NCI-H82 treated with DMSO at 0.1 percent for 48 hours (cell line): ENCODE measurements at regions not wholly inside any gene's neighbourhood (a gene's known extent, or its start where the extent isn't known, plus 50 kb on each side); places are given as distances from the start of the nearest gene placed in this dataset.

Experiments used
- DNase-seq: peaks from one replicate; lab custom pipeline; 2025; ENCODE audit not compliant: unreplicated experiment; lab: John Stamatoyannopoulos, UW

DNA sequence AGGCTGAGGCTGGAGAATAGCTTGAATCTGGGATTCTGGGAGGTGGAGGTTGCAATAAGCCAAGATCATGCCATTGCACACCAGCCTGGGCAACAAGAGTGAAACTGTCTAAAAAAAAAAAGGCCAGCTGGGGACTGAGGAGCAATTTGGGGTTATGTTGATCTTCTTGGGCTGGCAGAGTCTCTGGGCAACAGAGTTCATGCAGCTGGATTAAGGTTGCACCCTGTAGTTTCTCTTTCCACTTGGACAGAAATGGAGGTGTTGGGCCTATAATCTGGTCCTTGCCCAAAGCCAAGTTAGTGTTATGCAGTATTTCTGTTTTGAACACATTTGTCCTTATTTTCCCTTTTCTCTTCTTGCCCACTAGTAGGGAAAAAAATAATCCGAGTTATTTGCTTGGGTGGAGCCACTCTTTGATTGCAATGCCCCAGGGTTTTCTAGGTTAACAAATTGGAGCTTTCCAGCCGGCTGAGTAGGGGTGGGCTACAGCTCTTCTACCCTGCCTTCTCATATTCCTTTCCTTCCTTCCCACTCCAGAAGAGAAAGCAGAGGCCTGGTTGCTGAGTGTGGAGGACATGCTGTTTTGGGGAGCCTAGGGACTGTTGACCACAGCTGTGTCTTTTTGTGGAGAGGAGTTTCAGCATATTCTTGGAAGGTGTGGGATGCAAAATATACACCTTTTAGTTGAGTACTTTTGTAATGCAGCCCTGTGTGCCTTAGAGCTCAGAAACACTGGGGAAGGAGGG lies 213.9 kb downstream of the SOX4 start:
- DNase-seq: no peak

DNA sequence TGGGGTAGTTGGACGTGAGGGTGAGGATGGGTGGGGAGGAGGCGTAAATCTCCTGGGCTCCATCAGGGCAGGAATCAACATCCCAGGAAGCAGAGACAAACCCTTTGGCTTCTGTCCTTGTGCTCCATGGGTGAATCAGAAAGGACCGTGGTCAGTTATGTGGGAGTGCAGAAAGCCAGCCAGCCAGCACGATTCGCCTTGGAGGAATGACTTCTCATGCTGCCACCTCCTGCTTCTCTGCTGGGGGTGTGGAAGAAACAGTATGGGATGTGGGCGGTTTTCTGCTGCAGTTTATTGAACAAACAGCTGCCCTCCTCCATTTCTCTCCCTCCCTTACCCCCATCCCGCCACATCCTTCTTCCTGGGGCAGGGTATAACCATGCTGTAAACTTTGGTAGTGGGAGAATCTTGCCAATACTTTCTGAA lies 214.5 kb downstream of the SOX4 start:
- DNase-seq: no peak

DNA sequence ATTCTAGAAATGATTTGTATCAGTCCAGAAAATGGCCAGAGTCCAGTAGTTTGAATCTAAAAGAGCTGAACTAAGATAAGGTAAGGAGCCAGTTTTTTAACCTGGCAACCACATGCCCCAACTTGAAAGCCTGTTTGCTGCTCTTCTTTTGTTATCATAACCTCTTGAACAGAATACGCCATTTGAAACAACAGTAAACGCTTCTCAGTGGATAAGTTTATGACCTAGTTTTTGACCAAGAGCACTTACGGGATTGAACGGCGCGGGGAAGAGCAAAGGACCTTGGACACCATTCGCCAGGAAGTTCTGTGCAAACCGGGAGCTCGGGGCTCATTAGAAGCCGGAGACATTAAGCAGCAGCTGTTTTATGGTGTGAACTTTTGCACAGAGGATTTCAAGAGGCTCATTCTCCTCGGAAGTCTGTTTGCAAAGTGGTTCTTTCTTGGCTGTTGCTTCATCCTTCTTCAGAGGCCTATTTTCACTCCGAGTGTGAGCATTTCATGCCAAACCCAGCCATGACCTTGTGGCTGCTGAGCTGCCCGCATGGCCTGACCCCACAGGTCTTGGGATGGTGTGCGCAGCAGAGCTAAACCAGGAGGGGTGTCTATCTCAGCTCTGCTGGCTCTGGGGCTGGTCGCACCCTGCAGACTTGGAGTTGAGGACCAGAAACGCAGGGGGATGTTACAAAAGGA lies 215.1 kb downstream of the SOX4 start:
- no peak for DNase-seq

DNA sequence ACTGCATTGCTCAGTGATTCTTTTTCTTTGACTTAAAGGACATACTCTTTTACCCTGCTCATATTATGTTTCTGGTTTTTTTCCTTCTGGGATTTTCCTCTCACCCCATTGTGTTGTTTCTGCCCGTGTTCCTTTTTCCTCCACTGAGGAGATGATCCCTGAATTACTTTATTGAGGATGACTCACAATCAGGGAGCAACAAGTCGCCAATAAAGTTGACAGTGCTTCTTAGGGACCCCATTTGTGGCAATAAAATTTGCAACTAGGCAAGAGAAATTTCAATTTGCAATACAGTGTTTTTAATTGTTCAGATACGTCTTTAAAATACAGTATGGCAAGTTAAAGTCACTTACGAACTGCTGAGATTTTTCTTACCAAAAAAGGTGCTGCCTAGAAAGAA lies 217.9 kb downstream of the SOX4 start:
- no peak for DNase-seq

DNA sequence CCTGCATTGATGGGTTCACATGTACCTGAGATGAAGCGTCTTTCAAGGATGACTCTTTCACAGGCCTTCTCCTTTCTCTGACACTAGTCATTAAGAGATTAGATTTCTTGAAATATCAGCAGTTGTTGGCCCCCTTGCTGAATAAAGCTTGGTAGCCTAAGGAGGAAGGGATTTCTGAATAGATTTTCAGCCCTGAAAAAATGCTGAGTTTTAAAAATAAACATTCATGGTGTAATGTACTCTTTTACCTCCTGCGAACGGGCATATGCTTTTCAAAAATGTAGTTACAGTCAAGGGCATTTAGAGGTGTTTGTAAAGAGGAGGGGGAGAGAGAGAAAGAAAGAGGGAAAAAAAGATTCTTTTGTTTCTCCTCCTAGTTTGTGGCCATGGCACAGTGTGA lies 222.7 kb downstream of the SOX4 start:
- DNase-seq: no peak

DNA sequence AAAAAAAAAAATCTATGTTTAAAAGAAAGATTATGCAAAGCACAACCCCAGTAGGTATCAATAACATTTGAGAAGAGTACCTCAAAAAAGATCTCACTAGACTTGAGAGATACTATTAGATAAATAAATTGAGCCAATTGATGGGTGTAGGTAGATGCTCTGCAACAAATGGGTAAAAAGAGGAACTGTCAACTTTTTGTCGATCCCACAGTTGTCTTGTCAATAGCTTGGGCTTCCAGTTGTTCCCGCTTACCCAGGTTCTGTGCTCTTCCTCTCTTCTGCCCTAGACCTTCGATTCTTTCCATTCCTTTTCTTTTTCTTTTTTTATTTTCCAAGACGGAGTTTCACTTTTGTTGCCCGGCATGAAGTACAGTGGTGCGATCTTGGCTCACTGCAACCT lies 226.9 kb downstream of the SOX4 start:
- DNase-seq: no peak

DNA sequence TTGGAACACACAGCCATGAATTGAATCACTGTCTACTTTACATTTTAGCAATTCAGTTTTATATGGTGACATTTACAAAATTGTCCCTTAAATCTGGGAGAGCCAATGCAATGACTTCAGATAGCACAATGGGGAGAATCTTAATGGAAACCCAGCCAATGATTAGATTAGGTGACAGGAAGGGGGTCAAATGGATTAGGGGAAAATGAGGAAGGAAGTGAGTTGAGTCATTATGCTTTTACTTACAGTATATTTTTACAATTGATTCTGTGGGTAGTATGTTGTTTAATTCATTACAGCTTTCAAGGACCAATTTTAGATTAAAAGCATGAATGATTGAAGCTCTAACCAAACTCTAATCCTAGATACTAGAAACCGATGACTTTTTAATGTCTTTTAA lies 229.8 kb downstream of the SOX4 start:
- DNase-seq: no peak

DNA sequence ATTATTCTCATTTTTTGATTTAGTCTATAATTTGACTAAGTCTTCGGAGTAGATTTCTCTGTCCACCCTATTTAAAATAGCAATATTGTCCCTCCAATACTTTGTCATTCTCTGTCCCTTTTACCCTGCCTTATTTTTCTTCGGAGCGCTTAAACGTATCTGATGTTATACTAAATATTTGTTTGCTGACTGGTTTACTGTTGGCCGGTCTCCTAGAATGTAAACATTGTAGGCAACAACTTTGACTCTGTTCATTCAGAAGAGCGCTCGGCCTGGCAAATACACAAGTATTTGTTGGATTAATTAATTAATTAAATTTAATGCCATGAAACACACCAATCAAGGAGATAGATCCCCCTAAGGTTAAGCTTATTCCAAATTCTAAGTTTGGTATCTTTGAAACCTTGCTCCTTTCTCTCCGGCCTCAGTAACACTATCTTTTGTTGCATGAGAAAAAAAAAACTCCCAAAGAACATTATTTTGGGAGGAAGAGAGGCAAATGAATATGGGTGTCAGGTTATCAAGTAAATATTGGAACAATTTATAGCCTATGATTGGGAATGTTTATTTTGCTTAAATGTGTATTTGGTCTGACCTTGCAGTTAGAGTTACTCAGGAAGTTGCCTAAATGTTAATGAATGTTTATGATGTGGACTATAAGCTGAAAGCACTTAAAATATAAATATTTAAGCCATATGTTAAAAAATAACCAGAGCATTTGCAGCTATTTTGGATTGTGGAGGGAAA lies 231.1 kb downstream of the SOX4 start:
- DNase-seq: no peak

DNA sequence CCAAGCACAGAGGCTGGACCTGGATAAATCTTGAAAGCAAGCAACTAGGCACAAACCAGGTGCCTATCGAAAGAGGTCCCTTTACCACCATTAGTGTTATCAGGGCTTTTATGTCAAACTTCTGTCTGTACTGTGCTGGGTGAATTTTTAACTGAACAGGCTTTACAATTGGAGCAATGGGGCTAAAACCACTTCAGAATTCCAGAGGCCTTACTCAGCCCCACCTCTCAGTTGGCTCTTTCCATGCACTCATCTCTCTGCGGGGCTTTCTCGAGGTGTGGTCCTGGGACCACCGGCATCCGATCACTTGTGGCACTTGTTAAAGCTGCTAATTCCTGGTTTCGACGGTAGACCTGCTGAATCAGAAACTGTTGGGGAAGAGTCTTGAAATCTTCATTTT lies 232.5 kb downstream of the SOX4 start:
- DNase-seq: no peak

DNA sequence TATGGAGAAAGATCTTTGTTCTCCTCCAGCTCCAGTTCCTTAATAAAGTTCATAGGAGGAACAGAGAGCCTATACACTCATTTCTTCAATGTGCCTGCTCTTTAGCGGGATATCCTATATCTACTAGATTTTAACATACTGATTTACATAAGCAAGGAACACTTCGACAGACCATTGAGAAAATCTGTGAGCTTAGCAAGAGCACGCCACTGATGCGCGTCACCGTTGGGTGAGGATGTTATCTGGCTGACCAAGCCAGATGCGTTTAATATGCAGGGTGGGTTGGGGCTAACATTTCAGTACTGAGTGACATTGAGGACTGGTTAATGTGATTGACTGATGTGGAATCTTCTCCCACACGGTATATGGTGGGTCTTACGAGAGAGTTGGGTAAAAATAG lies 233.4 kb downstream of the SOX4 start:
- DNase-seq: no peak

DNA sequence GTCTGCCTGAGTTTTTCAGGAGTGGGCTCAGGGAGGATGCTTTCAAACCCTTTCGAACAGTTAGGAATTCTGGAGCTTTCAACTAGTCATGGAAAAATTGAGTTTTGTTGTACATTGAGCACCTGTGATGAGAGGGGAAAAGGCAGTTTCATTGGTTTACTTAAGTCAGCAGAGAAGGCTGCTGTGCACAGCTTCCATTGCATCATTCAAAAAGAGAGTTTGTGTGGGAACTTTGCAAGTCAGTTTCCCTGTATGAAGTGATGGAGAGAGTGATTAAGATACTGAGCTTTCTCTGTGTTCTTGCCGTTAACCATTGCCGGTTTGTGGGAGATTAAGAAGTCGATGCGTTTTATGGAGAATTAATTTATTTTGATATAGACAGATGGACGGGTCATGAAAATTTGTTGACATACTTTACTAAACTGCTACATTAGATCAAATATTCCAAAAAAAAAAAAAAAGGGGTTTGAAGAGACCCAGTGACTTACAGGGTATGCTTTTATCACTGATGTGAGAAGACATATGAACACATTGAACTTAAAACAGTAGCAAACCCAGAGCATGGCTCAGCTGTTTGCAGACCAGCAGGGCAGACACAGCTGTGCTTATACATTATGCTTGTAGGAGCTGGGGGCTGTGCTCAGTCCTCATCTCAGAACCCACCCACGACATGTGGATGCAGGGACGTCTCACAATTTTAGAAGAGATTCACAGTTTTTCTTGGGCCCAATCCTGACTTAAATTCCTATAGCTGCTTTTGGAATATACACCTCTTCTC lies 234.1 kb downstream of the SOX4 start:
- no peak for DNase-seq

DNA sequence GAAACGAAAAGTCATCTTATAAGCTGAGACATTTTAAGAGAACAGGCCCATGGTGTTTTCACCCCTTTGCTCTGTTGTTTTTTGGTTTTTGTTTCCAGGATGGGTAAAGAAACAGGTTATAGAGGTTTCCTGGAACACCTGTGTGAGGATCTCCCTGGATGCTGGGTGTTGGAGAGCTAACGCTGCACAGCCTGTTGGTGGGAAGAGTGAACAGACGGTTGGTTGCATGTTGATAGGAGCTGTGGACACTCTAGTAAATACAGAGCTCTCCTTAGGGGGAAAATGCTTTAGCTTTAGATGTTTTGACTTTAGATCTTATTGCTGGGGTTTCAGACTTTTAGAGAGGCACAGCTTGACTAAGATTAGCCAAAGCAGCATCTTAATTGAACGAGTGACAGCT lies 235.2 kb downstream of the SOX4 start:
- no peak for DNase-seq

DNA sequence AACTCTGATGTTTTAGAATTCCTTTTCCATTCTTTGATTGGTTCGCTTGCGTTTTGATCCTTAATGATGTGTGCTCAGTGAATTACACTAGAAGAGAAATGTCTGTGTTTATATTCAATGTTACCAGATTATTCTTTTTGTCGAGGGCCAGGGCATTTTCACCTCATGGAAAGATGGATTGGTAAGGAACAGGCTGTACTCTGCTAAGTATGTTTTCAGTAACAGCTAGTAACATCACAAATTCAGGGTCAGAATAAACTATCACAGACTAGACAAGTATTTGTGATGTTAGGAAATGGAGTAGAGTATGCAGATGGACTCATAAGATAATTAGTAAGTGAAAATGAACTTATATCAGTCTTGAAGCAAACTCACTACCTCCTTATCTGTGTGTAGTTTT lies 235.6 kb downstream of the SOX4 start:
- DNase-seq: no peak

DNA sequence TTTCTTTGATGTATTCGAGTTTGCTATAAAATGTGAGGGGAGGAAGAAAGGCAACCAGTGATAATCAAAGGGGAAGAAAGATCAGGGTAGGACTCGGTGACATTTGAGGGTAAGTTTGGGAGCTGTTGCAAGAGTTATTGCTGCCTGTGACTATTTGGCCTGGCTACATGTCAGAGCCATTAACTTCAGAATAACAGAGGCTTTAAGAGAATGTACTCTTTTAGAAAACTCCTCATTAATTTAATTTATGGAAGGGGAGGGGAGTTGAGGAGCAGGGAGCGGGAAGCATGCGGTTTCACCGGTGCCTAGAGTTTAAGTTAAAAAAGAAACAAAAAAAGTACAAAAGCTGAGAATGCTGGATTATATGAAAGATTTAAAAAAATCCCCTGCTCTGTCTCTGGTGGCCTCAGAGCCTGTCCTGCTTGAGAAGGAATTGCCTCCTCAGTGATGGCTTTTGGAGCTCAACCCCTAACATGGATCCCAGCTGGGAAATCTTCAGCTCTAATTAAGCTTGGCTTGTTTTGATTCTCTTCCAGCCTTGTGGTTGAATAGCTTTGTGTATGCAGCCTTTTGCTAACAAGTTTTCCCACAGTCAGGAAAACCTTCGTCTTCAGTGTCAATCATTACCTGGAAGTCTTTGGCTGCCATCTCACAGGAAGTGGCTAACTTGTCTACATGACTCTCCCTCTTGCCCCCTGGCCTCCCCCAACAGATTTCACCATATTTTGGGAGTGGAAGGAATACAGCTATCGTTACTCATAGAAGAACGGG lies 238.2 kb downstream of the SOX4 start:
- DNase-seq: no peak

DNA sequence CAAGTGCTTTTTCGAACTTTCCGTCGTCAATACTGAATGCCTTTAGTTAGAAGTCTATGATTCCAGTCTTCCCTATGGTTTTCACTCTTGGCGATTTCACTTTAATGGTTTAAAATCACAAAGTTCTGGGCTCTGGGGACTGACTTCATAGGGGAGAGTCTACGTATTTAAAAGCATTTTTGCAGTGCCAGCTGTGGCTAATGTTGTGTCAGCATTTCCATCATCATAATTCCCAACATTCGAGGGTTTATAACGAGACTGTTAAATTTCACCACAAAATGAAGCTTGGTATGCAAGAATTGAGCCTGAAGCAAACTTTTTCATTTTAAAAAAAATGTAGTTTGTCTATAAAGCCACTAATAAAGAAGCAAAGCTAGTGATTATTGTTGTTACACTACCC lies 242.7 kb downstream of the SOX4 start:
- no peak for DNase-seq

DNA sequence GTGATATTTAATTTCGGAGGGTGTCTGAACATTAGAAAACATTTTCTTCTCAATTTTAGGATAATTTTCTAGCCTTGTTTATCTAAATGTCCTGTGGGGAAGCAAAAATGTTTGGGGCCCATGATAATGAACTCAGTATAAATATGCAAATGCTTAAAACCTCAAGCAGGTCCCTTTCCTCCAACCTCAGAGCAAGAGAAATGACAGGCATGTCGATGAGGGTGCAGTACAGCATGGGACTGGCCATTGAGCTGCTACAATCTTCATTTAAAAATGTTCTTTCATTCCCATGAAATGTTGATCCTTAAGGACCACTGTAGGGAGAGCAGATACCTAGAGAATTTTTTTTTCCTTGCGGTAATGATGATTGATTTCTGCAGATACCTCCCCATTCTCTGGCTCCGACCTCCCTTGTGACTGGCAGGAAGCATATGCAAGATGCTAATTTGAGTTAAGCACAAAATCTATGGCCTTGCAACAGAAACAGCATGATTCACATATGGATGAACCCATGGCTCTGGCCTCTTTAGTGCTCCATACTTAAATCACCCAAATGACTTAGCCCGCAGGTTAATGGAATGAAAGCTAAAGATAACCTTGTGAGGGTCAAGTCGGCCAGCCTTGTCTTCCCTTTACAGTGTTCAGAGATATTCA lies 243.3 kb downstream of the SOX4 start:
- no peak for DNase-seq

DNA sequence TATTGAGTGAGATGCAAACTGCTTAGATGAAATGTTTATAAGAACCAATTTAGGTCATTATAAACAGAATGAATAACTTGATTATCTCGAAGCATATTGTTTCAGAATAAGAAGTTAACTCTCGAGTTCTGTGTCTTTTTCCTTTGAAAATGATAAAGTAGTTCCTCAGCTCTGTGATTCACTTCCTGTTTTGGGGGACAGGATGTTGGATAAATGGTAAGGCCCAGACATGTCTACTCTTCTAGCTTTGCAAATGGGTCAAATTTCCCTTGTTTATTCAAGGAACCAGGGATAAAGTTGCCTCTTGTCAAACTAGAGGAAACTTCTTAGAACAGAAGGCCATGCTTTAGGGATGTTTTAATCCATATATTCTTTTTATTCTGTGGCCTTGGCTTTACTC lies 246.9 kb downstream of the SOX4 start:
- no peak for DNase-seq

DNA sequence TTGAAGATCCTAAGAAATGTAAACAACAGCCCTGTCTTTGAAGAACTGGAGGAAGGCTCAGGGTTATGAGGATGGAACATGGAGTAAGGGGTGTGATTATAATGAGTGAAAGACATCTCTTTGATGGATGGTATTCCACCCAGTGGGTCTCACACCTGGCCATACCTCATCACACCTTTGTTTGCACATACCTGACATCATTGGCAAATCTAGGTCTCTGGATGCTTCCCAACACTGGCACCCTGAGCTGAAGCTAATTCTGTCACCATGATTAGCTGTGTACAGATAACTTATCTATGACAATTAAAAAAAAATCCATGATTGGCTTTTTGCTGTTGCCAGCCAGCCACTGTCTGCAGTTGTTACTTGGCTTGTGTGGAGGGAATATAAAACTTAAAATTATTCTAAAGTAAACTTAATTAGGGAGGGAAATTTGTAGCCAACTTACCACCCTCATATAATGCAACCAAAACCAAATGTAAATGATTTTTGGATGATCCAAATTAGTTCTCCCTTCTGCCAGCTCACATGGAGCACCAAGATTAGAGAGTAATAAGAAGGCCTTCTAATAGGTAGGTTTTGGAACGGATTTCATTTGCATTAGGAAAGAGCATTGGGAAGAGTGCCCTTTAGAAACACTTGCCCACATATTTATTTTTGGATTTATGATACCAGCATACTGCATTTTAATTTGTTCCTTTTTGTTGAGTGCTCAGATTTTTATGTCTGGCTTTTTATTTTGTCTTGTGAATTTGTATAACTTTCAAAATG lies 249.5 kb downstream of the SOX4 start:
- DNase-seq: no peak

DNA sequence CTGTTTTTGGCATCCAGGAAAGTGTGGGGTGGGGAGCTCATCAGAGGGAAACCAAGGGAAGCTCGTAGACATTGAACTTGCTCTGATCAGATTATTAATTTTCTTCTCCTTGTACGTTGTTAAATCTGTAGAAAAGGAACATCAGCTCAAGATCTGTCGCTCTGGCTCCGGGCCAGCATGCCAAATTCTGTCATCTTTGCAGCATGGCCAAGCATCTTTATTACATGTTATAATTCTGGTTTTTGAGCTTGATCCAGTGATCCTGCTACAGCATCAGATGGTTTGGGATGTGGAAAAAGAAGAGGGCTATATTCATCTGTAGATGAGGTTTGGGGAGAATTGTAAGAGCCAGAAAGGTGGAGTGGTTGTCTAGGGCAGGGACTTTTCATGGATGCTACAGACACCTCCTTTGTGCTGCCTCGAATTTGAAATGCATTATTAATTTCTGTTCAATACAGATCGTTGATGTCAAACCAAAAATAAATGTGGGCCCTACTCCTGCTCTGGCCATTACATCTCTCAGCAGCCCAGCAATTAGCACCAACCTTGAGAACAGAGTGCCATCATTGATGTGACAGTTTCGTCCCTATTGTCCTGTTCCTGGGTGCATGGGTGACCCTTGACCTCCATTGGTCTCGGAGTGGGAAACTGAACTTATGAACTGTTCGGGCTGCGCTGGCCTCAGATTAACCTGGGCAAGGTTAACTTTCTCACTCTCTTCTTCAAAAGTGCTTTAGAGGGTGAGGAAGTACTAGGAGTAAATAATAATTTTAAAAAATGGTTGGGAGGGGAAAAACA lies 250.8 kb downstream of the SOX4 start:
- no peak for DNase-seq
